GM18502 (cell line): ENCODE measurements at regions not wholly inside any gene's neighbourhood (a gene's known extent, or its start where the extent isn't known, plus 50 kb on each side); places are given as distances from the start of the nearest gene placed in this dataset.
"Not testable (repeated sequence)": the region's sequence is repeated elsewhere in the genome, so short reads cannot be mapped to it uniquely, and the experiment has no call there.

Source experiments
- ATAC-seq: cut with Tn5 transposase; IDR thresholded peaks from one replicate; pipeline ENCODE4 v1.9.1; 2021; ENCODE audit warnings: mild to moderate bottlenecking; ENCODE audit not compliant: unreplicated experiment, poor library complexity

GRCh38 chr12:60182354-60182753 lies 586.5 kb downstream of the SLC16A7 start:
- ATAC-seq: no peak

DNA sequence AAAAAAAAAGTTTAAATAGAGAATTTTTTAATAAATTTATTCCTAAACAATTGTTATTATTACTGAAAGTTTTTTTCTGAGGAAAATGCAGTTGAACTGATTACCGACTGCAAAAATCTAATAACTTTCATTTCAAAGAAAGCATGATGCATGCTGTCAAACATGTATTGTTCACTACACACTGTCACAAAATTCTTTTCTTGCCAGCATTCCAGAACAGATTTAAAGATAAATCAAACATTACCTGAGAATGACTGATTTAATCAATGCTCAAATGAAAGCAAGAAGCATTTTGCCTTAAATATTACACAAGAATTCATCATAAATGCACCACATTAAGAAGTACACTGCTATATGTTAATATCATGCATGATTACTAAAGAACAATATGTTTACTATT lies 588.3 kb downstream of the SLC16A7 start:
- ATAC-seq: no peak

GRCh38 chr12:60185060-60185459 lies 589.2 kb downstream of the SLC16A7 start:
- no peak for ATAC-seq

DNA sequence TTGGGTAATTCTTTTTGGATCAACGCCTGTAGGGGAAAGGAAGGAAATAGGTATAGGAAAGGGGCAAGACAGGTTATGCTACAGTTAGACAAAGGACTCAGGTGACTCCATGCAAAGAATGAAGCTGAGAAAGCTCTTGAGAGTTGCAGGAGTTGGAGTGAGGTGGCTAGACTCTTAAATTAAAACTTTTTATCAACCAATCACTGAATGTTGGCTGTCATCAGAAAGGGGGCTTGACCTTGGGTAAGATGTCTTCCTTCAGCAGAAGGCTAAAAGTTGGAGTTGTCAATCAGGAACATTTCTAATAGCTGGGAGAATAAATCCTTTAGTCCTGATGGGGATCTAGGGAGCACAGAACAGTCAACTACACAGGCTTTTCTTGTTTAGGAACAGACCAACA lies 595.4 kb downstream of the SLC16A7 start:
- ATAC-seq: no peak

DNA sequence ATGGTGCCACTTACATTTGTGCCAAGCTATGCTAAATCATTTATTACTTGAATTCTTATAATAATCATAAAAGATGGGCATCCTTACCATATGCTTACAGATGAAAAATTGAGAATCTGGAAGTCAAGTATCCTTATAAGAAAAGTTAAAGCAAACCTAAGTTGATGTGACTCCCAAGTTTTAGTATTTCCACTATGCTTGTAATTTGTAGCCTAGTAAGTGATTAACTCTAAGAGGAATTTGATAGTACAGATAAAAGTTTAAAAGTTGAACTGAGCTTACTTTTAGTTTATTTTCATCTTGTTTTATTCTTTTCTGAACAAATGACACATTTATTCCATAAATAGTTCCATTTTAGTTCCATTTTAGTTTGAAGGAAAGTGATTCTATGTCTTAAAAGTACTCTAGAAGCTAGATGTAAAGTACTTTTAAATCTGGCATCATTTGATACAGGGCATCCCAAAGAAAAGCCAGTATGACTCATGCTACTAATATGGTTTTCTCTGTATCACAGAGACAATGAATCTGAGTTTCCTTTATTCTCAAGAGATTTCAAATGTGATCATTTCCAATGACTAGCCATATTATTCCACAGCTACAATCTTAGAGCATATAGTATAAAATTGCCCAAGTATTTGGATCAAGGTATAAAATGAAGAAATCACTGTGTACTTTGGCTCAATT lies 596.0 kb downstream of the SLC16A7 start:
- ATAC-seq: no peak

DNA sequence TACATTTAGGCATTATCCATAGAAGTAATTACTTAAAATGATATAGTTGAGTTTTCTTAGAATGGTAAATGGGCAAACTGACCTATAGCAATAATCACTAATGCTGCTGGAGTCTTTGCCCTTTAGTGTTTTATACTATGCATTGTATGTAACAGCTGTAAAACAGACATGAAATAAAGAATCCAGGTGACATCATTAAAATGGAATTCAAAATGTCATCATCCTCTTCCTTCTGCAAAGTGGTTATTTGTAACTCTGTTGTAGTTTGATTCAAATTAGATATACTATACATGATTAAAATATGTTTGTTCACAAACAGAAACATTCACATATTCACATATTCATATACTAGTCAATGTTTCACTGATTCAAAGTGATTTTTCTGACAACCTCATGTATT lies 598.8 kb downstream of the SLC16A7 start:
- no peak for ATAC-seq

DNA sequence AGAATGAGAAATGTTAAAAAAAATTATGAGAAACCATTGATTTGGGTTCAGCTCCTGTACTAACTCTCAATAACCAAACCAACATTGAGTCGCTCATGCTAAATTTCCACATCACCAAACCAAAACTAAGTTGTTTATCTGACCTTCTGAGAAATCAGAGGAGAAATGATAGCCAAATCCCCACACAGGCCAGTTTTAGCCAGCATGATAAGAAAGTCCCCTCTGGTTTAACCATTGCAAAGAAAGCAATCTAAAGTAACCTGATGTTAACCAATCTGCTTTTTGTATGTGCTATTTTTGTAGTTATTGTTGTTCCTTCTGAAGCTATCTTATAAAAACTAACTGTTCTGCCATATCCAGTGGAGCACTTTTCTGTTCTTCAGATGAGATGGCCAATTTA lies 599.7 kb downstream of the SLC16A7 start:
- no peak for ATAC-seq

- no peak for ATAC-seq
These were observed 600.5 kb downstream of the SLC16A7 start for GRCh38 chr12:60196366-60196765.

- no peak for ATAC-seq
These were observed 601.8 kb downstream of the SLC16A7 start for GRCh38 chr12:60197589-60197988.

GRCh38 chr12:60201891-60202290 lies 606.1 kb downstream of the SLC16A7 start:
- no peak for ATAC-seq

GRCh38 chr12:60205500-60205899 lies 609.7 kb downstream of the SLC16A7 start:
- ATAC-seq: no peak

DNA sequence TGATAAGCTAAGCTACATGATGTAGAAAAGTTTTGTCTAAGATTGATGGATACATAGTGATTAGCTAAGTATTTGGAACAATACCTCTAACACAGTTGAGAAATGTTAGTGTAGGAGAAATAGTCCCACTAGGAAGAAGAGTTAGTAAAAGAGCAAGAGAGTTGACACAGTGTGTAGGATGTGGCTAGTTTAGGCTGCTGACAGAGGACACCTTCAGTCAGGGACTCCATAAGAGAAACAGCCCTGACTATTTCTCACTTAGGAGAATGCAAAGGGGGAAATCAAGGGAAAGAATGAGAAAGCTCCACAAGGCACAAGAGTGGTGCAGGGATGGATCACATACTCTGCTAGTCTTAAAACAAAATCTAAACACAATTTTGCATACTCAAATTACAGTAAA lies 613.7 kb downstream of the SLC16A7 start:
- no peak for ATAC-seq

DNA sequence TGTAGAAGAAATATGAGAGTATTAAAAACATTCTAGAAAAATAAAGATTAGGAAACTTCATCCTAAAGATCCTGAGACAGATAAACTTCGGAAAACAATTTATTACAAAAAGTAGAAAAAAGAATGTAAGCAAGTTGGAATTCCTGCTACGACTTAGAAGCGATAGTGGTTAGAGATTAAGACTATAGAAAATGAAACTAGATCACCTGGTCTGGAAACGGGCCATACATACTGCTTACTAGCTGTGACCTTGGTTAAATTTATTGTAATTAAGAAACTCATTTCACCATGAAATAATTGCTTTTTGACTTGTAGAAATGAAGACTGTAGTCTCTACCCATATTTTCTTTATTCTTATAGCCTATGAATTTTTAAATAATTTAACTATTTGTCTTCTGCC lies 614.1 kb downstream of the SLC16A7 start:
- ATAC-seq: no peak

DNA sequence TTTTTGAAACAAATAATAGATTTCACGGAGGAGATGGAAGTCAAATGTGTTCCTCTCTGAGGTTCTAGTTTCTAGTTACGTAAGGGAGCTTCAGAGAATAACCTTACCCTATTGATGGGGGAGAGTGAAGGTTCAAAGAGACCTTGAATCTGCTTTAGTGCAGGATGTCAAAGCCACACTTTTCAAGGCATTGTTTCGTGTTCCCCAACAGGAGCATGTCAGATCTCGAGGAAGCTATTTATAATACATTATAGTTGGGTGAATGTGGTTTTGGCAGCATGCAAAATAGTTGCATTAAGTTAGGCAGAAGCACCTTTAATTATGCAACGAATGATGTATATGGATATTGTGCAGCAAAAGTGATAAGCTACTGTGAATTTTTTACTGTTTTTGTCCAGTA lies 614.9 kb downstream of the SLC16A7 start:
- ATAC-seq: no peak

GRCh38 chr12:60211244-60211643 lies 615.4 kb downstream of the SLC16A7 start:
- no peak for ATAC-seq

DNA sequence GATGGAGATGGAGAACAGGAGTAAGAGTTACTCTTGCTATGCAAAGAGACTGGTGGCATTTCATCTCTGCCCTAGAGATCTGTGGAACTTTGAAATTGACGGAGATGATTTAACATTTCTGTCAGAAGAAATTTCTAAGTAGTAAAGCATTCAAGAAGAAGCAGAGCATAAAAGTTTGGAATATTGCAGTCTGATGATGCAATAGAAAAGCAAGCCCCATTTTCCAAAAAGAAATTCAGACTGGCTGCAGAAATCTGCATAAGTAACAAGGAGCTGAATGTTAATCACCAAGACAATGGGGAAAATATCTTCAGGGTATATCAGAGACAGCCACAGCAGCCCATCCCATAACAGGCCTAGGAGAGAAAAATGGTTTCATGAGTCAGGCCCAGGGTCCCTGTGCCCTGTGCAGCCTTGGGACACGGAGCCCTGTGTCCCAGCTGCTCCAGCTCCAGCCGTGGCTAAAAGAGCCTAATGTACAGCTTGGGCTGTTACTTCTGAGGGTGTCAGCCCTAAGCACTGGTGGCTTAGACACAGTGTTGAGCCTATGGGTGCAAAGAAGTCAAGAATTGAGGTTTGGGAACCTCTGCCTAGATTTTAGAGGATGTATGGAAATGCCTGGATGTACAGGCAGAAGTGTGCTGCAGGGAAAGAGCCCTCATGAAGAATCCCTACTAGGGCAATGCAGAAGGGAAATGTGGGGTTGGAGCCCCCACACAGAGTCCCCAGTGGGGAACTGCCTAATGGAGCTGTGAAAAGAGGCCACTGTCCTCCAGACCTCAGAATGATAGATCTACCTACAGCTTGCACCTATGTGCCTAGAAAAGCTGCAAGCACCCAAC lies 616.6 kb downstream of the SLC16A7 start:
- ATAC-seq: no peak

DNA sequence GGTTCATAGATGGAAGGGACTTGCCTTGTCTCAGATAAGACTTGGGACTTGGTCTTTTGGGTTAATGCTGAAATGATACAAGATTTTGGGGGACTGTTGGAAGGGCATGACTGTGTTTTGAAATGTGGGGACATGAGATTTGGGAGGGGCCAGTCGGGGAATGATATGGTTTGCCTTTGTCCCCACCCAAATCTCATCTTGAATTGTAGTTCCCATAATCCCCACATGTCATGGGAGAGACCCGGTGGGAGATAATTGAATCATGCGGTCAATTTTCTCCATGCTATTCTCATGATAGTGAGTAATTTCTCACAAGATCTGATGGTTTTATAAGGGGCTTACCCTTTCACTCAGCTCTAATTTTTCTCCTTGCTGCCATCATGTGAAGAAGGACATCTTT lies 617.4 kb downstream of the SLC16A7 start:
- ATAC-seq: not testable (repeated sequence)

DNA sequence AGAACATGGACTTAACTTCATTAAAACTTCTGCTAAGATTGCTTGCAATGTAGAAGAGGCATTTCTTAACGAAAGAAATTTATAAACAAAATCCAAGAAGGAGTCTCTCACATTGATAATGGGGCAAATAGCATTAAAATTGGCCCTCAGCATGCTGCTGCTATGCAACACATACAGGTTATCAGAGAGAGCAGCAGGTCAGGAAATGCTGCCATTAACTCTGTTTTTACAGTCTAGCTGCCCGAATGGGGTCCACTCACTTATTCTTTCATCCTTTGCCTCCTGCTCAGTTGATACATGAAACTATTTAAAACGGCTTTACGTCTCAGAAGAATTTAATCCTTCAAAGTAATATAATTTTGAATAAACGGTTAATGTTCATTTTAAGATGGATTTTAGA lies 620.4 kb downstream of the SLC16A7 start:
- ATAC-seq: no peak

- ATAC-seq: no peak
These were observed 627.4 kb downstream of the SLC16A7 start for GRCh38 chr12:60223242-60223641.

DNA sequence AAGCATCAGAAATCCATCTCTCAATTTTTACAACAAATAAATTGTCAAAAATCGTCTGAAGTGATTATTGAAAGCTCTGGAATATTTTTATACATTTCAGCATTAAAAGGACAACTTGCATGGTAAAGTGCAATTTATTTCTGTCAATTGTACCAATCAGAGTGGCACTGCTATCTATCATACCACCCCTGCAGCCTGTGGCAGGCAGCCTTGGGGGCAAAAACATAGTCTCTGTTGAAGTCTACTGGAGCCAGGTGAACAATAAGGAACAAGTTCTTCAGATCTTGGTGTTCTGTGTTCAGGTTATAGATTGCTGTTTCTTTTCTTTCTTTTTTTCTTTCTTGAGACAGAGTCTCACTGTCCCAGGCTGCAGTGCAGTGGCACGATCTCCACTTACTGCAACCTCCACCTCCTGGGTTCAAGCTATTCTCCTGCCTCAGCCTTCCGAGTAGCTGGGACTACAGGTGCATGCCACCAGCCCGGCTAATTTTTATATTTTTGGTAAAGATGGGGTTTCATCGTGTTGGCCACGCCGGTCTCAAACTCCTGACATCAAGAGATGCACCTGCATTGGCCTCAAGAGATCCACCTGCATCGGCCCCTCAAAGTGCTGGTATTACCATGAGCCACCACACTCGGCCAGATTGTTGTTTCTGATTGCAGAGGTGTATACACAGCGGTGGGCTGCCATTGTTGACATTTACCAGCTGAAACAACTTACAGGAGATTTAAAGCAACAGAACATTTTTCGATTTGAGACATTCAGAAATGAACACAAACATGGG lies 629.6 kb downstream of the SLC16A7 start:
- no peak for ATAC-seq

DNA sequence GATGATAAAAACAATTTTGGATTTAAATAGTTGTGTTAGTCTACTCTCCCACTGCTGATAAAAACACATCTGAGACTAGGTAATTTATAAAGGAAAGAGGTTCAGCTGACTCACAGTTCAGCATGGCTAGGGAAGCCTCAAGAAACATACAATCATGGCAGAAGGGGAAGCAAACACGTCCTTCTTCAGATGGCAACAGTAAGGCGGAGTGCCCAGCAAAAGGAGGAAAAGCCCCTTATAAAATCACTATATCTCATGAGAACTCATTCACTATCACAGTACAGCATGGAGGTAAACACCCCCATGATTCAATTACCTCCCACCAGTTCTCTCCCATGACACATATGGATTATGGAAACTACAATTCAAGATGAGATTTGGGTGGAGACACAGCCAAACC lies 632.1 kb downstream of the SLC16A7 start:
- ATAC-seq: no peak
